Activated CD8-positive, alpha-beta T cell treated with anti-CD3 and anti-CD28 coated beads for 36 hours (primary cell): ENCODE measurements at regions not wholly inside any gene's neighbourhood (a gene's known extent, or its start where the extent isn't known, plus 50 kb on each side); places are given as distances from the start of the nearest gene placed in this dataset.

Experiments
- ATAC-seq: fragments of 200-7000 bp; cut with Tn5 transposase; one replicate; pipeline ENCODE4 v1.10.0; 2021; ENCODE audit warnings: mild to moderate bottlenecking, moderate library complexity
- CTCF ChIA-PET: fragments of 350-600 bp; sonication (Branson Sonifier 250); formaldehyde crosslinking; loops from one replicate; lab custom pipeline; 2021; ENCODE audit warnings: antibody characterized with exemption; lab: Charles Lee
- POLR2A ChIA-PET: fragments of 350-600 bp; sonication (Branson Sonifier 250); formaldehyde crosslinking; loops from one replicate; lab custom pipeline; 2021; ENCODE audit warnings: antibody characterized with exemption; lab: Charles Lee
- DNase-seq: peaks from one replicate; pipeline ENCODE4 v3.0.0-alpha.2; 2020
- H3K27ac Mint-ChIP-seq: one replicate; pipeline ENCODE4 v1.8.0; 2021; ENCODE audit warnings: mild to moderate bottlenecking, mixed read lengths
- H3K27me3 Mint-ChIP-seq: one replicate; pipeline ENCODE4 v1.8.0; 2021; ENCODE audit warnings: mixed read lengths
- H3K36me3 Mint-ChIP-seq: one replicate; pipeline ENCODE4 v1.8.0; 2021; ENCODE audit warnings: low read depth, mixed read lengths
- H3K4me1 Mint-ChIP-seq: one replicate; pipeline ENCODE4 v1.8.0; 2021; ENCODE audit warnings: low read depth, mixed read lengths
- H3K4me3 Mint-ChIP-seq: one replicate; pipeline ENCODE4 v1.8.0; 2021; ENCODE audit warnings: mild to moderate bottlenecking, moderate library complexity, mixed read lengths
- H3K9me3 Mint-ChIP-seq: one replicate; pipeline ENCODE4 v1.8.0; 2021; ENCODE audit warnings: mixed read lengths
- intact Hi-C: fragments of 100-400 bp; cut with micrococcal nuclease; formaldehyde crosslinking; loops from one replicate; pipeline ENCODE4 v1.10.0; 2022
- TF ChIP-seq, protein P1 (sequence below): fragments of 200-600 bp; IDR thresholded peaks from one replicate; pipeline ENCODE4 v1.8.0; 2022; ENCODE audit warnings: antibody characterized with exemption, mild to moderate bottlenecking

DNA sequence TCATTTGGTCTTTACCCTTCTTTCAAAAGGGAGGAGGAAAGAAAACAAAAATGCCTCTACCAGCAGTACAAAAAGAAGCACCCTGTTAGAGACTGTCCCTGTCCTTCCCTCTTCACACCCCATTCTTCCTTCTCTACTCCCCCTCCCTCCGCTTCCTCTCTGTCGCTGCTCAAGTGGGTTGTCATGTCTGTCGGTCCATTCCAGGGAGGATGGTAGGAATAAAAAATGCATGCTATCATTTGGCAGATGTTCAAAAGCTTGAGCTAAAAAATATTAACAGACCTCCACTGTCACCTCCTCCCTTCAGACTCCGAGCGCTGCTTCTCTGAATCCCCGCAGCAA is 482.0 kb downstream of the BCL11A start:
- H3K27me3 Mint-ChIP-seq, result no peaks in the 10 kb centered on the region
- ChIA-PET POLR2A (no interaction called here), CTCF (no interaction called here)
- TF ChIP-seq, protein P1, sequence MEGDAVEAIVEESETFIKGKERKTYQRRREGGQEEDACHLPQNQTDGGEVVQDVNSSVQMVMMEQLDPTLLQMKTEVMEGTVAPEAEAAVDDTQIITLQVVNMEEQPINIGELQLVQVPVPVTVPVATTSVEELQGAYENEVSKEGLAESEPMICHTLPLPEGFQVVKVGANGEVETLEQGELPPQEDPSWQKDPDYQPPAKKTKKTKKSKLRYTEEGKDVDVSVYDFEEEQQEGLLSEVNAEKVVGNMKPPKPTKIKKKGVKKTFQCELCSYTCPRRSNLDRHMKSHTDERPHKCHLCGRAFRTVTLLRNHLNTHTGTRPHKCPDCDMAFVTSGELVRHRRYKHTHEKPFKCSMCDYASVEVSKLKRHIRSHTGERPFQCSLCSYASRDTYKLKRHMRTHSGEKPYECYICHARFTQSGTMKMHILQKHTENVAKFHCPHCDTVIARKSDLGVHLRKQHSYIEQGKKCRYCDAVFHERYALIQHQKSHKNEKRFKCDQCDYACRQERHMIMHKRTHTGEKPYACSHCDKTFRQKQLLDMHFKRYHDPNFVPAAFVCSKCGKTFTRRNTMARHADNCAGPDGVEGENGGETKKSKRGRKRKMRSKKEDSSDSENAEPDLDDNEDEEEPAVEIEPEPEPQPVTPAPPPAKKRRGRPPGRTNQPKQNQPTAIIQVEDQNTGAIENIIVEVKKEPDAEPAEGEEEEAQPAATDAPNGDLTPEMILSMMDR, result no peak
- no peaks in the 10 kb centered on the region for H3K36me3 Mint-ChIP-seq
- intact Hi-C loops, result no loop called here
- DNase-seq (no peak), ATAC-seq (no peak)
- H3K9me3 Mint-ChIP-seq, result no peaks in the 10 kb centered on the region
- H3K4me1 Mint-ChIP-seq, result no peaks in the 10 kb centered on the region
- H3K27ac Mint-ChIP-seq, result no peak overlapping the region
- H3K4me3 Mint-ChIP-seq, result no peak overlapping the region

DNA sequence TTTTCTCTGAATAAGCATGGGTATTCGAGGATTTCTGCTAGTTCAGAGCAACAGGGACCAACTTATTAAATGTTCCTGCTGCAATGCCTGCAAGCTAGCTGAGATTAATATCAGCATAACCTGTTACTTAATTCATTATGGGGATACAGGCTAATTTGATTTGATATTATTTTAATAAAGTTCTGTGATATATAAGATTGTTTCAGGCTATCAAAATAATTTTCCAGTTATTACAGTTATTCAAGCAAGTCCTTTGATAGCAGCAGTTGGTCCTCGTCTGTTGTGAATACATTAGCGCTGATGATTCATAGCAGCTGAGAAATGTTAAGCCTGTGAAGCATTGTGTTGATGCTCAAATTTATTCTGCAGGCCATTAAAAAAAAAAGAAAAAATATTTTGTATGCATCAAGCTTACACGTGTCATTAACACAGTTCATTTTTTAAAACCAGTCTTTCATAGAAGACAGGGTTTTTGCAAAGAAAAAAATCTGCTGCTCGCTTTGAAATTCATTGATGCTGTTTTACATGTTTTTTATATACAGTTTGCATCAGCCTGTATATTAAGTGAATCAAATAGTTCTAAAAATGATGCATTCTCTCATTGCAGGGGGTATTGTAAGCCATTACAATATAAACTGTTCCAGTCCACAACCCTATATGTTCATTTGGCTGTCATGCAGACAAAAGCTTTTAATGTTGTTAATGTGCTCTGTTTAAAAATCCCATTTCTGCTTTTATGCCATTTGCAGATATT is 482.5 kb downstream of the BCL11A start:
- POLR2A ChIA-PET, result no interaction called here
- TF ChIP-seq, protein P1, result no peak
- CTCF ChIA-PET, result interaction anchor here (0.6 to 0.8 kb wide), 2 partner anchors 40 to 374 kb away, joined by 3 read pairs; no protein-coding TSS in a partner anchor
- DNase-seq (no peak), ATAC-seq (no peak)
- no peak overlapping the region for H3K4me3 Mint-ChIP-seq
- no peaks in the 10 kb centered on the region for H3K36me3 Mint-ChIP-seq
- H3K9me3 Mint-ChIP-seq, result no peaks in the 10 kb centered on the region
- no peak overlapping the region for H3K27ac Mint-ChIP-seq
- H3K4me1 Mint-ChIP-seq, result no peaks in the 10 kb centered on the region
- no peaks in the 10 kb centered on the region for H3K27me3 Mint-ChIP-seq
- intact Hi-C loops, result no loop called here

DNA sequence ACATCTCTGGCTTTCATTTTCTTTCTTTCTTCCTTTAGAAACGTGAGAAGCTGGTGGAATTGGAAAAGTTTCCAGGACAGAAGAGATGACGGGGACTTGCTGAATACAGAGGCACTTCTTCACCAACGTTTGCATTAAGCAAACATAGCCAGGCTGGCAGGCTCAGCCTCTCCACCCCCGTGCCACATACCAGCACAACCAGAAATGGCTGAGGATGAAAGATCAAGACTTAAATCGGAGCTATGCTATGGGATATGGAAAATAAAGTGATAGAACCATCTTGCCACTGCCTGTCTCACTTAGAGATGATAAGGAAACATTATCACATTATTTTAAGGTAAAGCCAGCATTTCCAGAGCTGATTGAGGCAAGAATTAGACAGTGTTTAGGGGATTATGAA is 483.3 kb downstream of the BCL11A start:
- ChIA-PET POLR2A (no interaction called here), CTCF (interaction anchor here (0.6 to 0.8 kb wide), 2 partner anchors 39 to 375 kb away, joined by 3 read pairs; no protein-coding TSS in a partner anchor)
- Mint-ChIP-seq H3K27me3 (no peaks in the 10 kb centered on the region), H3K27ac (no peak overlapping the region), H3K9me3 (no peaks in the 10 kb centered on the region), H3K4me3 (no peak overlapping the region), H3K4me1 (no peaks in the 10 kb centered on the region), H3K36me3 (no peaks in the 10 kb centered on the region)
- intact Hi-C loops, result no loop called here
- TF ChIP-seq, protein P1, result no peak
- no peak for DNase-seq
- no peak for ATAC-seq

DNA sequence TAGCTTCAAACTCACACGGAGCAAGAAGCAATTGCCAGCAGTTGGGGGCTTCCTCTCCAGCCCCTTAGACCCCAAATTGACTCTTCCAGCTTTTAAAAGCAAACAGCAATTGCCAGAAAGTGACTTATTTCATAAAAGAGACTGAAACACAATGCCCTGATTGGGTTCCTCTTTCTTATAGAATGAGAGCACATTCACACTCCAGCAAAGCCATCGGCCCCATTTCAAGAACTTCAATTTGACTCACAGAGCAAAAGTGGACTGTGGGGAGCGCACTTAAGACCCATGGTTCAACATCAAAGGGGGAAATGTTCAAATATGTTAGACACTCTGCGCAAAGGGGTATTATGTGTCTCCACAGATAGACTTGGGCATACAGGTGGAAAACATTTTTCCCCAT is 484.7 kb downstream of the BCL11A start:
- Mint-ChIP-seq H3K36me3 (no peaks in the 10 kb centered on the region), H3K27me3 (no peaks in the 10 kb centered on the region), H3K4me1 (no peaks in the 10 kb centered on the region), H3K9me3 (no peaks in the 10 kb centered on the region), H3K27ac (no peak overlapping the region), H3K4me3 (no peak overlapping the region)
- CTCF ChIA-PET, result no interaction called here
- intact Hi-C loops, result no loop called here
- no peak for DNase-seq
- TF ChIP-seq, protein P1, result no peak
- POLR2A ChIA-PET, result no interaction called here
- no peak for ATAC-seq

DNA sequence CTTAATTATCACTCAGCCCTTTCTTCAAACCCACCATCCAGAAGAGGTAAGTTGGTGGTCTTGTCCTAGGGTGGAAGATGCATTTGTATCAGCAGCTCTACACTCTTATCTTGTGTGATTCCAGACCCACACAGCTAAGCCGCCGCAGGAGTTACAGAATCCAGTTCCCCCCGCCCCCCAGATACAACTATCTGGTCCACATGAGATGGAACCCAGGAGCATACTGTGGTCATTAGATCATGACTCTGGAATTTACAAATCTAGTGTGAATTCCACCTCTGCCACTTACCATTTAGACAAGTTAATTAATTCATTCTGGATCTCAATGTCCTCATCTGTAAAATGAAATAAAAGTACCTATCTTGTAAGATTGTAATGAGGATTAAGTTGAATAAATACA is 486.4 kb downstream of the BCL11A start:
- Mint-ChIP-seq H3K36me3 (no peaks in the 10 kb centered on the region), H3K27me3 (no peaks in the 10 kb centered on the region), H3K4me1 (no peaks in the 10 kb centered on the region), H3K27ac (no peak overlapping the region), H3K9me3 (no peaks in the 10 kb centered on the region), H3K4me3 (no peak overlapping the region)
- ChIA-PET POLR2A (interaction anchor here (0.6 kb wide), 1 partner anchor 247 kb away, joined by 3 read pairs; no protein-coding TSS in a partner anchor), CTCF (no interaction called here)
- DNase-seq, result no peak
- TF ChIP-seq, protein P1, result no peak
- intact Hi-C loops, result no loop called here
- ATAC-seq, result no peak
